ENCODE measurements at regions not wholly inside any gene's neighbourhood (a gene's known extent, or its start where the extent isn't known, plus 50 kb on each side); places are given as distances from the start of the nearest gene placed in this dataset.

GRCh38 chr7:25900877-25901276 lies 251.1 kb upstream of the NFE2L3 start:
- no peaks in the 10 kb centered on the region for H3K9me3 ChIP-seq (replicated peaks in 1 of 3)
- no peak overlapping the region for H3K4me3 ChIP-seq
- TF ChIP-seq, protein P1, sequence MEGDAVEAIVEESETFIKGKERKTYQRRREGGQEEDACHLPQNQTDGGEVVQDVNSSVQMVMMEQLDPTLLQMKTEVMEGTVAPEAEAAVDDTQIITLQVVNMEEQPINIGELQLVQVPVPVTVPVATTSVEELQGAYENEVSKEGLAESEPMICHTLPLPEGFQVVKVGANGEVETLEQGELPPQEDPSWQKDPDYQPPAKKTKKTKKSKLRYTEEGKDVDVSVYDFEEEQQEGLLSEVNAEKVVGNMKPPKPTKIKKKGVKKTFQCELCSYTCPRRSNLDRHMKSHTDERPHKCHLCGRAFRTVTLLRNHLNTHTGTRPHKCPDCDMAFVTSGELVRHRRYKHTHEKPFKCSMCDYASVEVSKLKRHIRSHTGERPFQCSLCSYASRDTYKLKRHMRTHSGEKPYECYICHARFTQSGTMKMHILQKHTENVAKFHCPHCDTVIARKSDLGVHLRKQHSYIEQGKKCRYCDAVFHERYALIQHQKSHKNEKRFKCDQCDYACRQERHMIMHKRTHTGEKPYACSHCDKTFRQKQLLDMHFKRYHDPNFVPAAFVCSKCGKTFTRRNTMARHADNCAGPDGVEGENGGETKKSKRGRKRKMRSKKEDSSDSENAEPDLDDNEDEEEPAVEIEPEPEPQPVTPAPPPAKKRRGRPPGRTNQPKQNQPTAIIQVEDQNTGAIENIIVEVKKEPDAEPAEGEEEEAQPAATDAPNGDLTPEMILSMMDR (IDR thresholded peaks at IDR 0.05), result no peak
- TF ChIP-seq POLR2A (IDR thresholded peaks at IDR 0.05), result no peak
- H3K4me1 ChIP-seq (replicated peaks in 1 of 2), result peaks cover 4 to 5% of the 10 kb centered on the region in 2 donors
- H3K36me3 ChIP-seq (replicated peaks in 1 of 2), result no peaks in the 10 kb centered on the region
- intact Hi-C loops (cut with DNase I), result no loop called here
- peak in 1 of 7 donors; percentile 19 for DNase-seq
- H3K27me3 ChIP-seq, result no peaks in the 10 kb centered on the region
- 22 to 52% (median 32%) methylated on average over 3 of the region's 3 CpGs for WGBS, 4 donors
- no peak overlapping the region for H3K27ac ChIP-seq

- WGBS, 4 donors, result 83 to 92% (median 89%) methylated on average over 1 of the region's 1 CpG
- H3K4me1 ChIP-seq (replicated peaks in 1 of 2), result peaks cover 0 to 5% of the 10 kb centered on the region in 2 donors
- DNase-seq, result no peak
- TF ChIP-seq POLR2A (IDR thresholded peaks at IDR 0.05), result no peak
- TF ChIP-seq, protein P1 (IDR thresholded peaks at IDR 0.05), result no peak
- no peak overlapping the region for H3K27ac ChIP-seq
- H3K36me3 ChIP-seq (replicated peaks in 1 of 2), result no peaks in the 10 kb centered on the region
- no peaks in the 10 kb centered on the region for H3K9me3 ChIP-seq (replicated peaks in 1 of 3)
- H3K4me3 ChIP-seq, result no peak overlapping the region
- intact Hi-C loops (cut with DNase I), result no loop called here
- H3K27me3 ChIP-seq, result no peaks in the 10 kb centered on the region
Observed at GRCh38 chr7:25901658-25902057, 250.3 kb upstream of the NFE2L3 start.

GRCh38 chr7:25906003-25906402 lies 246.0 kb upstream of the NFE2L3 start:
- Histone ChIP-seq H3K27me3 (no peaks in the 10 kb centered on the region), H3K4me1 (replicated peaks in 1 of 2) (peaks cover 0 to 5% of the 10 kb centered on the region in 2 donors), H3K9me3 (replicated peaks in 1 of 3) (no peaks in the 10 kb centered on the region), H3K27ac (no peak overlapping the region), H3K36me3 (replicated peaks in 1 of 2) (no peaks in the 10 kb centered on the region), H3K4me3 (no peak overlapping the region)
- TF ChIP-seq, protein P1 (IDR thresholded peaks at IDR 0.05), result no peak
- TF ChIP-seq POLR2A (IDR thresholded peaks at IDR 0.05), result no peak
- no peak for DNase-seq
- intact Hi-C loops (cut with DNase I), result no loop called here
- 77 to 92% (median 86%) methylated on average over 3 of the region's 3 CpGs for WGBS, 4 donors

GRCh38 chr7:25906760-25907159 lies 245.2 kb upstream of the NFE2L3 start:
- H3K27ac ChIP-seq, result no peak overlapping the region
- H3K27me3 ChIP-seq, result no peaks in the 10 kb centered on the region
- H3K36me3 ChIP-seq (replicated peaks in 1 of 2), result no peaks in the 10 kb centered on the region
- intact Hi-C loops (cut with DNase I), result no loop called here
- no peaks in the 10 kb centered on the region for H3K4me1 ChIP-seq (replicated peaks in 1 of 2)
- TF ChIP-seq, protein P1 (IDR thresholded peaks at IDR 0.05), result no peak
- TF ChIP-seq POLR2A (IDR thresholded peaks at IDR 0.05), result no peak
- no peaks in the 10 kb centered on the region for H3K9me3 ChIP-seq (replicated peaks in 1 of 3)
- DNase-seq, result no peak
- H3K4me3 ChIP-seq, result no peak overlapping the region
- 91 to 96% (median 92%) methylated on average over 5 of the region's 5 CpGs for WGBS, 4 donors

Data from adrenal gland (tissue), 9 donors.